HEK293T (cell line): ENCODE measurements at regions not wholly inside any gene's neighbourhood (a gene's known extent, or its start where the extent isn't known, plus 50 kb on each side); places are given as distances from the start of the nearest gene placed in this dataset.

Source experiments
- ARNT ChIP-seq: fragments of 450-650 bp; IDR thresholded peaks from 2 replicates; pipeline ENCODE4 v1.6.1; 2017; ENCODE audit warnings: mild to moderate bottlenecking
- BHLHE40 ChIP-seq: fragments of 450-650 bp; IDR thresholded peaks from 2 replicates; pipeline ENCODE4 v1.6.1; 2016; ENCODE audit warnings: mild to moderate bottlenecking, moderate library complexity, borderline replicate concordance
- CTBP1 ChIP-seq: fragments of 450-650 bp; IDR thresholded peaks from 2 replicates; pipeline ENCODE4 v1.6.1; 2016; ENCODE audit warnings: borderline replicate concordance
- FOXA1 ChIP-seq: fragments of 450-650 bp; IDR thresholded peaks from 2 replicates; pipeline ENCODE4 v1.6.1; 2016; ENCODE audit warnings: mild to moderate bottlenecking
- FOXM1 ChIP-seq: fragments of 450-650 bp; IDR thresholded peaks from 2 replicates; pipeline ENCODE4 v1.6.1; 2017; ENCODE audit warnings: mild to moderate bottlenecking, borderline replicate concordance
- L3MBTL2 ChIP-seq: fragments of 450-650 bp; conservative IDR thresholded peaks from 2 replicates; pipeline ENCODE4 v1.6.1; 2016; ENCODE audit warnings: mild to moderate bottlenecking
- NFRKB ChIP-seq: fragments of 450-650 bp; IDR thresholded peaks from 2 replicates; pipeline ENCODE4 v1.6.1; 2016; ENCODE audit warnings: mild to moderate bottlenecking, moderate library complexity
- PKNOX1 ChIP-seq: fragments of 450-650 bp; IDR thresholded peaks from 2 replicates; pipeline ENCODE4 v1.6.1; 2016
- SP1 ChIP-seq: fragments of 450-650 bp; IDR thresholded peaks from 2 replicates; pipeline ENCODE4 v1.6.1; 2017
- SUZ12 ChIP-seq: fragments of 450-650 bp; IDR thresholded peaks from 2 replicates; pipeline ENCODE4 v1.6.1; 2016; ENCODE audit warnings: mild to moderate bottlenecking

GRCh38 chr2:185628985-185629384 lies 109.6 kb upstream of the FSIP2 start:
- no peak for TF ChIP-seq FOXM1
- TF ChIP-seq NFRKB, result no peak
- no peak for TF ChIP-seq BHLHE40
- no peak for TF ChIP-seq FOXA1
- no peak for TF ChIP-seq CTBP1
- TF ChIP-seq ARNT, result no peak
- no peak for TF ChIP-seq PKNOX1
- no peak for TF ChIP-seq SP1
- TF ChIP-seq L3MBTL2, result no peak
- TF ChIP-seq SUZ12, result no peak
